AG08395 (cell line): ENCODE measurements at regions not wholly inside any gene's neighbourhood (a gene's known extent, or its start where the extent isn't known, plus 50 kb on each side); places are given as distances from the start of the nearest gene placed in this dataset.
"Not testable (repeated sequence)": the region's sequence is repeated elsewhere in the genome, so short reads cannot be mapped to it uniquely, and the experiment has no call there.

ENCODE experiments used
- DNase-seq: peaks from one replicate; pipeline ENCODE4 v3.0.0; 2012; ENCODE audit warnings: mixed read lengths, low spot score

- peak; percentile 79 for DNase-seq
Observed at GRCh38 chr9:87375397-87376073, 122.1 kb upstream of the DAPK1 start.

- no peak for DNase-seq
Observed at GRCh38 chr9:87378676-87379075, 119.0 kb upstream of the DAPK1 start.

- no peak for DNase-seq
Observed at GRCh38 chr9:87379300-87379699, 118.4 kb upstream of the DAPK1 start.

- DNase-seq = peak; percentile 66
Observed at GRCh38 chr9:87381050-87381711, 116.5 kb upstream of the DAPK1 start.

GRCh38 chr9:87381746-87382145 lies 115.9 kb upstream of the DAPK1 start:
- peak; percentile 5 for DNase-seq

- peak; percentile 9 for DNase-seq
Observed at GRCh38 chr9:87382900-87383299, 114.8 kb upstream of the DAPK1 start.

GRCh38 chr9:87383344-87384150 lies 114.1 kb upstream of the DAPK1 start:
- no peak for DNase-seq

- no peak for DNase-seq
Observed at GRCh38 chr9:87386490-87387025, 111.1 kb upstream of the DAPK1 start.

GRCh38 chr9:87387351-87388011 lies 110.2 kb upstream of the DAPK1 start:
- no peak for DNase-seq

GRCh38 chr9:87388708-87389107 lies 109.0 kb upstream of the DAPK1 start:
- DNase-seq = not testable (repeated sequence)

GRCh38 chr9:87389936-87390335 lies 107.7 kb upstream of the DAPK1 start:
- no peak for DNase-seq

GRCh38 chr9:87390361-87390760 lies 107.3 kb upstream of the DAPK1 start:
- DNase-seq = no peak

GRCh38 chr9:87392086-87392485 lies 105.6 kb upstream of the DAPK1 start:
- no peak for DNase-seq

- DNase-seq = no peak
Observed at GRCh38 chr9:87393706-87394230, 103.9 kb upstream of the DAPK1 start.

- DNase-seq = no peak
Observed at GRCh38 chr9:87395804-87396479, 101.7 kb upstream of the DAPK1 start.

- no peak for DNase-seq
Observed at GRCh38 chr9:87401681-87402080, 96.0 kb upstream of the DAPK1 start.

GRCh38 chr9:87402537-87402936 lies 95.1 kb upstream of the DAPK1 start:
- DNase-seq = no peak

- no peak for DNase-seq
Observed at GRCh38 chr9:87405677-87406542, 91.8 kb upstream of the DAPK1 start.

GRCh38 chr9:87406543-87407166 lies 91.0 kb upstream of the DAPK1 start:
- no peak for DNase-seq
